22Rv1 (cell line): ENCODE measurements at regions not wholly inside any gene's neighbourhood (a gene's known extent, or its start where the extent isn't known, plus 50 kb on each side); places are given as distances from the start of the nearest gene placed in this dataset.

Source experiments
- CTCF ChIP-seq: fragments of 450-650 bp; IDR thresholded peaks from 2 replicates; pipeline ENCODE4 v1.5.1; 2017; ENCODE audit warnings: mild to moderate bottlenecking
- ZFX ChIP-seq: fragments of 450-650 bp; IDR thresholded peaks from 2 replicates; pipeline ENCODE4 v1.6.1; 2017; ENCODE audit warnings: antibody characterized with exemption, borderline replicate concordance

GRCh38 chr13:78376033-78376432 lies 227.3 kb downstream of the POU4F1 start:
- no peak for TF ChIP-seq CTCF
- TF ChIP-seq ZFX = no peak
